ENCODE measurements at regions not wholly inside any gene's neighbourhood (a gene's known extent, or its start where the extent isn't known, plus 50 kb on each side); places are given as distances from the start of the nearest gene placed in this dataset.

DNA sequence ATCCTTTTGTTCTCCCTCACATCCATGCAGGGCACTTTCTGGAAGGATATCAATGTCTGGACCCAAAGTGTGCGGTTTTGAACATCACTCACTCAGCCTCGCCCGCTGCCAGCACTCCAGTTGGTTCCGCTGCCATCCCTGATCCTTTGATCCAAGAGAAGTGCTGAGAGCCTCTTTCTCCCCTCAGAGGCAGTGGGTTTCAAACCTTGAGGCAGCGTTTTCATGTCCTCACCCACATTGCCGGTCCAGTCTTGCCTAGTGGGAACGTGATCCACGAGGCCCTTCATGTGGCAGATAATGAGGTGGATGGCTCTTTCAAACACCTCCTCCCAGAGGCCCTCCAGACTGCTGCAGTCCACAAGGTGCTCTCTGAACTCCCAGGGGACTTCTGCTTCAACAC is 122.2 kb downstream of the ACTL8 start:
- intact Hi-C loops (cut with DNase I): no loop called here
- DNase-seq (no peak), ATAC-seq (no peak)

DNA sequence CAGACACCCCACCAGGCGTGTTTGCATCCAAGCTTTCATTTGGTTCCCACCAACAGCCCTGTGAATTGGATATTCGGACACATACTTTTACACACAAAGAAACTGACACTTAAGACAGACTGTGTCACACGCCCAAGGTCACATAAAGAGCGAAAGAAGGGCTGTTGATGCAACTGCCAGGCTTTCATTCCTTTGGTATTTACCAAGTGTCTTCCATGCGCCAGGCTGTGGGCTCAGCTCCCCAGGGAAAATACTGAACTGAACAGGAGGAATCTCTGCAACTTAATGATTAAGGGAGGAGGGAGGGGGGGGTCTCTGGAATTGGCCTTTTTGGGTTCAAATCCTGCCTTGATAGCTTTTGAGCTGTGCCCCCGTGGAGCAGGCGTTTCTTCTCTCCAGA is 122.8 kb downstream of the ACTL8 start:
- no peak for ATAC-seq
- intact Hi-C loops (cut with DNase I): no loop called here
- no peak for DNase-seq

DNA sequence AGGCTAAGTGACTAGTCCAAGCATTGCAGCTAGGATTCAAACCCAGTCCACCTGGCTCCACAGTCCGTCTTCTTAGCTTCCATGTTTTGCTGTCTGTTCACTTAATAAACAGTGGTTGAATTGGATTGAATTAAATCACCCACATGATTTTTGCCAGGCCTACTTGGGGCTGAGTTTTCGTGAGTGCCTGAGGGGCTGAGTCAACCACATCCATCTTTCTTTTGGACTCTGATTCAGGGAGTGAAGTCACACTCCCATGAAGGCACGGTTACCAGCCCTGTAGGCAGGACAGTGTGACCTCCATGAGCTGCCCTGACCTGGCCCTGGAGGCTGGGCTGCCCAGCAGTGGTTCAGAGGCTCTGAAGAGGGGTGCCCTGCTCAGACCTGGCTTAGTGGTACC is 123.7 kb downstream of the ACTL8 start:
- peak in 1 of 2 donors; percentile 74 for ATAC-seq
- no peak for DNase-seq
- intact Hi-C loops (cut with DNase I): no loop called here

DNA sequence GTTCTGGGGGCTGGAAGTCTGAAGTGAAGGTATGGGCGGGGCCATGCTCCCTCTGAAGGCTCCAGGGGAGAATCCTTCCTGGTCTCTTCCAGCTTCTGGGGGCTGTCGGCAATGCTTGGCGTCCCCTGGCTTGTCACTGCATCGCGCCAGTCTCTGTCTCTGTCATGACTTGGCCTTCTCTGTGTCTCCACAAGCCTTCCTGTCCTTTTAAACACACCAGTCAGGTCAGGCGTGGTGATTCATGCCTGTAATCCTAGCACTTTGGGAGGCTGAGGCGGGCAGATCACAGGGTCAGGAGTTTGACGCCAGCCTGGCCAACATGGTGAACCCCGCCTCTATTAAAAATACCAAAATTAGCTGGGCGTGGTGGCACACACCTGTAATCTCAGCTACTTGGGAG is 125.3 kb downstream of the ACTL8 start:
- DNase-seq: no peak
- no peak for ATAC-seq
- intact Hi-C loops (cut with DNase I): no loop called here

DNA sequence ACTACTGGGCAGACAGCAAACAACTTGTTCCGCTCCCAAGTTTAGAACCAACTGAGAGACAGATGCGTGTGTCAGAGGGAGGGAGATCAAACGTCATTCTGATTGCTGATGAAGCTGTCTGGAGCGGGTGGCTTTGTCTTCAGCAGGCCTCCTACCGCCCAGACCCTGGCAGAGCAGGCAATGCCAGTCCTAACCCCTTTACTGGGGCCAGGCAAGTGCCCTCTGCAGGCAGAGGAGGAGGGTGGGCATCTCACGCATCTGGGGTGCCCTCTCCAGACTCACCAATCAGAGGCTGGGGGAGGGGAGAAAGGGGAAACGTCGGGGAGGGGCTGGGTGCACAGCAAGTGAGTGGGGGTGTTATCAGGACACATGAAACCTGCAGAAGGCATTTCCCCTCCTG is 126.6 kb downstream of the ACTL8 start:
- intact Hi-C loops (cut with DNase I): no loop called here
- ATAC-seq (peak; percentile 61 to 64), DNase-seq (no peak)

DNA sequence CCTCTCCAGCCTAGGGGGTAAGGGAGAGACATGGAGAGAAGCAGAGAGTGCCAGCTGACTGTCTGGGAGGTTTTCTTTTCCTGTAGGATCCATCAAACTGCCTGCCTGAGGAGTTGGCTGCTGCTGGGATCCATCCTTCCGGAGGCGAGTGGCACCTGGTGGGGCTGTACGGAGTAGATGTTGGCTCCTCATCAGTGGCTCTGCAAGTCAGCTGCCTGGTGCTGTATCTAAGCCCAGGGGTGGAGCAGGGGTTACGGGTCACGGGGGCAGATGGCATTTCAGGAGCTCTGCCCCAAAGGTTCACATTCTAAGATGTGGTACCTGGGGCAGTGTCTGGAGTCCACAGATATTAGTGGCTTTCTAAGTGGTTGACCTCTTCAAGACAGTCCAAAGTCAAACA is 128.0 kb downstream of the ACTL8 start:
- intact Hi-C loops (cut with DNase I): no loop called here
- DNase-seq (no peak), ATAC-seq (no peak)

DNA sequence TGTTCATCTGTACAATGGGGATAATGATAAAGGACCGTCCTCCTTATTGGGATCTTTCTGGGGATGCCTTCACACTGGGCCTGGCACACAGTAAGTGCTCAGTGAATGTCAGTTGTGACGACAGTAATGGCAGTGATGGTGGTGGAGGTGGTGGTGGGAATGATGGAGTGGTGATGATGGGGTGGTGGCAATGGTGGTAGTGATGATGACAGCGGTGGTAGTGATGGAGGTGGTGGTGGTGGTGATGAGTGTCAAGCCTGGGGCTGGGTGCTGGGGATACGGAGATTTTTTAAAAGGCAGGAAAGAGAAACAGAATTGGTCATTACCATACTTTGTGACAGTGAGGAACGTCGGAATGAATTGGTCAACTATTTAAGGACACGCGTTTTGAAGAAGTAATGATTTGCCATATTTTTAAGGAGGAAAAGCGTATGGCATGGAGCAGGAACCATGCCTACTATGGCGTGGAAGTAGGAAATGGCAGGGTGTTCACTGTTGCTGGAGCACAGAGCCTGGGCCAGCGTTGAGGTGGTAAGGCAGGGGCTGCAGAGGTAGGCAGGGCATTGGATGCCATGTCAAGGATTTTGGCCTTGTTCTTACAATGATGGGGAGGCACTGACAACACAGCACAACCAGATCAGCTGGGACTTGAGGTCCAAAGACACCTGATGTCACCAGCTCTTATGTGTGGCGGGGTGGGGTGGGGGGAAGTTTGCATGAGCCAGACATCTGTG is 128.7 kb downstream of the ACTL8 start:
- no peak for ATAC-seq
- intact Hi-C loops (cut with DNase I): no loop called here
- DNase-seq: no peak

DNA sequence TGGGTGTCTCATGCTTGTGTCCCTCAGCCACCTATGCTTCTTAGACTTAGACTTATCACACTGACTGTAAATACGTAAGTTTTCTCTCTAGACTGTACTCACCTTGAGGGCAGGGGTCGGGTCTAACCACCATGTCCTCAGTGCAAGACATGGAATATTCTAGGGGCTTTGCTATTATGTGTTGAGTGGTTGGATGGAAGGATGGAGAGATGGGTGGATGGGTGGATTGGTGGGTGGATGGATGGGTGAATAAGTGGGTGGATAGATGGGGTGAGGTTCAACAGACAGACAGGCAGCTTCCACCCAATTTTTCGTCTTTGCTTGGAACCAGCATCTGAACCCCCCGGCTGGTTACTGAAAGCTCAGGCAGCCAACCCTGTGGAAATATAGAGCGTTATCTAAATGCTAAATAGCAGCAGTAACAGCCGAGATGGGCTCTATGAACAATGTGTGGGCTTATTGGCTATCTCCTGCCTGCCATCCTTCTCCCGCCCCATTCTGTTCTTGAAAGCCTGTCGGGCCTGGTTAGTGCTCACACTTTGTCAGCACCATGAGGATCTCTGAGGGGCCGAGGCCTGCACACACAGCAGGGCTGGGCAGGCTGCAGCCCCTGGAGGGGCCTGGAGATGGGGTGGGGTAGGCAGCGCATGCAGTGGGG is 130.7 kb downstream of the ACTL8 start:
- DNase-seq (no peak), ATAC-seq (no peak)
- intact Hi-C loops (cut with DNase I): no loop called here

DNA sequence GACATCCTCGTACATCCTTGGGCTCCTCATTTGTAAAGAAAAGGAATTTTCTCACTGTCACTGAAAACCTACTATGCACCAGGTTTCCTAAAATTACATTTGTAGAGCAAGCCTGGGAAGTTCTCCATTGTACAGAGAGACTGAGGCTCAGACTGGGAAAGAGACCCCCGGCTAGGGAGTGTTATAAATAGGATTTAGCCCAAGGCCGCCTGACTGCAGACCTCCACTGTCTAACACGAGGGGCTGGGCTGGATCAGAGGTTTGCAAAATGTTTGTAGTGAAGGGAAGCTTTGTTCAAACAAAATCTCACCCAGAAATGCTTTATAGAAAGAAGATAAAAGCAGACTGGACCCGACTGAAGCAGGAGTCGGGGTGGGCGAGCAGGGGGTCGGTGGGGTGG is 131.3 kb downstream of the ACTL8 start:
- intact Hi-C loops (cut with DNase I): no loop called here
- no peak for DNase-seq
- no peak for ATAC-seq

DNA sequence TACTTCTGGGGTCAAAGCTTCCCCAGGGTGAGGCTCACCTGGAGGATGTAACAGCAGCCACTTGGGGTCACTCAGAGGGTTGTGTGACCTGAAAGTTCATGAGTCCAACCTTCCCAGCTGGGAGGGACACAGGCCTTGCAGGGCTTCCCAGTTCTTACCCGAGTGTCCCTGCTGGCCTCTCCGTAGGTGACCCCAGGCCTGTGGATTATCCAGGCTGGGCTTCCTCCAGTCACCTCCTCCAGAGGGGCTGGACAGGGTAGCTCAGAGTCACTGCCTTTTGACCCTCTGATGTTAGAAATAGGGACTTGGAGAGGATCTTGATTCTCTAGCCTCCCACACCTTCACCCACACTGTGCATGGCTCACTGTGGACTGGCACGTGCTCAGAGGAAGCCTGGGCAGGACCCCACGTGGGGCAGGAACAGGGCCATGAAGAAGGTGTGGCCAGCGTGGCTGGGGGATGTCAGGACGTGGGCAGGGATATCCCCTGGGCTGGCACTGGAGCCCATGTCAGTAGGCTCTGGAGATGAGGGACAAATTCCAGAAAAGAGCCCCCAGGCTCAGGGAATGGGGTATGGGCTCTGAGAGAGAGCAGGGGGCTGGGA is 131.8 kb downstream of the ACTL8 start:
- ATAC-seq: no peak
- intact Hi-C loops (cut with DNase I): no loop called here
- DNase-seq: no peak

DNA sequence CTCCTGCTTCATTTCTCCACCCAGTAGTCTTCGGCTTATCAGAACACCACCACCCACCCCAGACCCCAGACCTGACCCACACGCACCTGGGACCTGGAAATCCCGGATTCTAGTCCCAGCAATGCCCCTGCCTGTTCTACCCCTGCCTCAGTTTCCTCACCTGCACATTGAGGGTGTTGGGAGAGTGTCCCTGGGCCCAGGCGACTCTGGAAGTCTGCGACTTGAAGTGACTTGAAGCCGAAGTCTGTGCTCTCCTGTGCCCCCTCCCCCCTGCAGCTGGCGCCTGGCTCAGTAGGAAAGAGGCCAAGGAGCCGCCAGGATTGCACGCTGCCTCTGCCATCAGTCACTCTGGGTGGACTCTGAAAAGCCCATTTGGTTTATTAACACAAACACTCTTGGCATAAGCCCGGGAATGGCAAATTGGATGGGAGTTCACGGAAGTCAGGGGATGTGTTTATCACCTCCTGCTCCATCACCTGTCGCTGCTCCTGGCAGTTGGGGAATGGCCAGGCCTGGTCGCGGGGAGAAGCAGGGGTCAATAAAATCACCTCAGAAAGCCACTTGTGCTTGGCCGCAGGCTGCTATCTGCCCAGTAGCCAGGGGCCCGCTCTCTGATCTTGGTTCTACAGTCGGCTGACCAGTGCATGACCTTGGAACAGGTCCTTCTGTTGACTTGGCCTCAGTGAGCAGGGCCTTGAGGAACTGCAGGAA is 132.7 kb downstream of the ACTL8 start:
- ATAC-seq (no peak), DNase-seq (no peak)
- intact Hi-C loops (cut with DNase I): no loop called here

DNA sequence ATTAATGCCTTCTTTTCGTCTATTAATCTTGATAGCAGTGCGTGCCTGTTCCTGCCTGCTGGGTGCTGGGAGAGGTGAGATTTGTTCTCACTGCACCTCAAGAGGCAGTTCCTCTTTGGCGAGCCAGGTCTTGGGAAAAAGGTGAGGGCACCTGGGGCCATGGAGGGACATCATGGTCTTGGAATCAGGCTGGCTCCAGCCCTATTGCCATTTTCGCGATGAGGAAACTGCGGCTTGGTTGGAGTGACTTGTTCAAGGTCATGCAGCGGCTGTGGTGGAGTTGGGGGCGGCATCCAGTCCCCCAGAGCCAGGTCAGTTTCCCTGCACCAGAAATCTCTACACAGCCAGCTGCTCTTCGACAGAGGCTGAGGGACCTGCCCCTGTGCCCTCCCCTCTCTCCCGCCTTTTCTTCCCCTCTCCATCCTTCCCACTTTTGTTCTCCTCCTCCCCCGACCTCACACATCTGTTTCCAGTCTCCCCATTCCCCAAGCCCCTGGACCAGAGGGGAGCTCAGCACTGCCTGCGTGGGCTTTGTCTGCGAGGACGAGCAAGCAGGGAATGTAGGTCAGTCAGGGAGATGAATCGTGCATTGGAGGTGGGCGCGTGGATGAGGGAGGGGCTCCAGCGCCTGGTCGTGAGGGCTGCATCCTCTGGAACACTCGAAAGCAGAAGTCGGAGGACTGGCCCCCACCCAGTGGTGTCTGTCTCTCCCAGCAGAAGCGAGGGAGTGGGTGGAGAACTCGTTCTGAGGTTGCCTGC is 135.1 kb downstream of the ACTL8 start:
- intact Hi-C loops (cut with DNase I): no loop called here
- DNase-seq: no peak
- ATAC-seq: no peak

DNA sequence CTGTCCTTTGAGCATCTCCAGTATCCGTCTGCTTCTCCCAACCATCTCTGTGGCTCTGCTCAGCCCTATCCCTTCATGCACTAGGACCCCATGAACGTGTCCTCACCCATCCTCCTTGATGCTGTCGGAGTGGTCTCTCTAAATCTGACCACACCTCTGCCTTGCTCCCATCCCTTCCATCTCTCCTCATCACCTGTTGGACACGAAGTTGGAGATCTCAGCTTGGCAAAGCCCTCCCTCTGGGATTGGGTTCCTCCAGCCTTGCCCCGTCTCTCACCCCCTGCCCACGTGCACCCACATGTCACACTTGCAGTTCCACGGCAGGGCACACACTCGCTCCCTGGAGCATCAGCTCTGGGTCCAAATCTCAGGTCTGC is 135.7 kb downstream of the ACTL8 start:
- ATAC-seq: no peak
- intact Hi-C loops (cut with DNase I): no loop called here
- DNase-seq: no peak

DNA sequence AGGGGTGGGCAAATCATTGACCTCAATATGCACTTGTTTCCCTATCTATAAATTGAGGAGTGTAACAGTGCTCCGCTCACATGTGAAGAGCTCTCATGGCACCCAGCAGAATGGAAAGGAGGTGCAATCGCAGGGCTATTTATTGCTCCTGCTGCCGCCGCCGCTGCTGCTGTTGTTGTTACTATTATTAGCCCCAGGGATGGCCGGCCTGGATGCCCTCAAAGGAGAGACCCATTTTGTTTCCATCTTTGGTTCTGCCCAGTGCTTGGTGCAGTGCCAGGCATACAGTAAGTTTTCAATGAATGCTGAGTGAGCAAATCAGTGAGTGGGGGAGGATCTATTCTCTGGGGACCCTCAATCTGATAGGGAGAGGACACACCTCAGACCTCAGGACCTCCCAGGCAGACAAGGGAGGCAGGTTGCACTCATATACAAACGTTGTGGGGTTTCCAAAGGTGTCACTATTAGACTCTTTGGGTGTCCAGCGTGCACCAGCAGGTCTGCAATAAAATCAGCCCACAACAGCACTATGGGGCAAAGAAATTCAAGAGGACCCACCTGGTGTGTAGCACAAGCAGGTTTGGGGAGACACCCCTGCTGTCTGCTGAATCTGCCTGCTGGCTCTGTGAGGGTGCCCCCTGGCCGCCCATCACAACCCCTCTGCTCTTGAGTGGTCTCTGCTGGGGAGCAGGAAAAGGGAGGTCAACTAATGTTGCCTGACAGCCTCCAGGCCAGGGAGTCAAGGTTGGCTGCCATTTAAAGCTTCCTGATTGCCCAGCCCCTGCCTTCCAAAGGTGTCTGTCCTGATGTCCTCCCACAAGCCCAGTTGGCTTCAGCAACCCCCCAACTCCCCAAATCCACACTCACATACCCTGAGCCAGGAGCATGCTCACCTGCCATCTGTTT is 136.3 kb downstream of the ACTL8 start:
- ATAC-seq (peak; percentile 54 to 72), DNase-seq (peak; percentile 64)
- intact Hi-C loops (cut with DNase I): no loop called here

DNA sequence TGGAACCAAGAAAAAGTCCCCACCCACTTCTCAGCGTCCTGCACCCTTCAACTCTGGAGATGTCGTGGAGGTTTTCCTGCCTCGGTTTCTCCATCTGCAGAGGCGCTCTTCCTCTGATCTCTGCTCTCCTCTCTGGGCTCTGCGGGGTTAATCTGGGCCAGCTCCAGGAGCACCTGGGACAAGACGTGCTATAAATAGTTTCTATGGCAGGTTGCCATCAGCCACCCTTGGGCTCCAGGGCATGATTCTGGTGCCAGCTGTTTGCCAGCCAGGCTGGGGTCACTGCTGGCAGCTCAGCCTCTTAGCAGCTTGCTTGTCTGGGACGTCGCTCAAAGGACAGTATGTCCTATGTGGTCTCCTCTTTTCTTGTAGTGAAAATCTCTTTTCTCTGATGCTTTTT is 137.1 kb downstream of the ACTL8 start:
- DNase-seq (peak; percentile 49), ATAC-seq (peak; percentile 77 to 80)
- intact Hi-C loops (cut with DNase I): no loop called here

DNA sequence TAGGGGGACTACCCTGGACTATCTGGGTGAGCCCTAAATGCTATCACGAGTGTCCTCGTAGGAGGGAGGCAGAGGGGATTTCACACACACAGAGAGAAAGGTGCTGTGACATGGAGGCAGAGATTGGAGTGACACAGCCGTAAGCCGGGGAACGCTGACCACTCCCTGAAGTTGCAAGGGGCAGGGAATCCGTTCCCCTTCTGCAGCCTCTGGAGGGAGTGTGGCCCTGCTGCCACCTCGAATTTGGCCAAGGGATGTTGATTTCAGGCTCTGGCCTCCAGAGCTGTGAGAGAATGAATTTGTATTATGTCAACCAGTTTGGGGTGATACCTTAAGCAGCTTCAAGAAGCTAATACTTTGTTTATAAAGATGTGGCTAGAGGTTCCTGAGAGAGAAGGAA is 137.7 kb downstream of the ACTL8 start:
- no peak for ATAC-seq
- DNase-seq: no peak
- intact Hi-C loops (cut with DNase I): no loop called here

DNA sequence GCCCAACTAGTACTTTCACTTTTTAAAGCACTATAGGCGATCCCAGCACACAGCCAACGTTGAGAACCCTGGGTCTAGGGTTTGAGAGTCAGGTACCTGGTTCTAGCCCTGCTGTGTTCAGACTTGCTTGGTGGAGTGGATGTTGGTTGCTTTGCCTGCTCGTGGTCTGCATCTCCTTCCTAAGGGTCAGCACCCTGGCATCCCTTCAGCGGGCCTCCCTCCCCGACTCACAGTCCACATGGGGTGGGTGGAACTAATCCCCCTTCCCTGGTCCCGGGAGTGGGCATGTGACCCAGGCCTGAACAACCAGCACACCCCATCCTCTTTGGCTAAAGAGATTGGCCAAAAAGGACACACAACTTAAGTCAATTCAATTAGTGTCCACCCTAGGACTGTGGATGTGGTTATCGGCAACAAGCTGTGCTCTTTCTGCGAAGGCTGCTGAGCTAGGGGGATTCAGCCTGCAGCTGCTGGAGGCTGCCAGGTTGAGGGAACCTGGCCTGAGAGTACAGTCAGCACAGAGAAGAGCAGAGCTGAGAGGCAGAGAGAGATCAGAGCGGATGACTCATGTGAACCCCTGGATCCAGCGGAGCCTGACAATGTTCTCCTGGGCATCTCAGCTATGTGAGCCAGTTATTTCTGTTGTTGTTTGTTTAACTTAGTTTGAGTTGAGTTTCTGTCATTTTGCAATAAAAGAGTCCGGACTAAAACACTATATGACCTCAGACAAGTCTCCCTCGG is 138.9 kb downstream of the ACTL8 start:
- intact Hi-C loops (cut with DNase I): no loop called here
- no peak for DNase-seq

DNA sequence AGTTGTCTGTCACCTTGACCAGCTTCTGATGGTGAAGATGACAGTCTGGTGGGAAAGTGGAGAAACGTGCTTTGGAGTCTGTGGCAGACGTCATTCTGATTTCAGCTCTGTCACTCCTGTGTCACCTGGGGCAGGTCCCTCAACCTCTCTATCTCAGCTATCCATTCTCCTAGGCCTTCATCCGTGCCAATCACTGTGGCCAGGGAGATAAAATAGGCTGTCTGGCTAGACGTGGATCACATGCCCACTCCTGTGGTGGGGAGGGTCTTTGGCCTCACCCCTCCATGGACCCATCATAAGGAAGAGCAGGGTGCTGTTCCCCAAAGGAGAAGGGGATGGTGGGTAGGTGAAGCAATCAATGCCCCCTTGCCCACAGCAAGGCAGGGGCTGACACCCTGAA is 140.3 kb downstream of the ACTL8 start:
- intact Hi-C loops (cut with DNase I): no loop called here
- ATAC-seq: no peak
- no peak for DNase-seq

More for the DNA sequence above, 138.9 kb downstream of the ACTL8 start:
- ATAC-seq: peak in 1 of 2 donors; percentile 32

All from left cardiac atrium (tissue), 4 donors.